ENCODE measurements at regions not wholly inside any gene's neighbourhood (a gene's known extent, or its start where the extent isn't known, plus 50 kb on each side); places are given as distances from the start of the nearest gene placed in this dataset.

DNA sequence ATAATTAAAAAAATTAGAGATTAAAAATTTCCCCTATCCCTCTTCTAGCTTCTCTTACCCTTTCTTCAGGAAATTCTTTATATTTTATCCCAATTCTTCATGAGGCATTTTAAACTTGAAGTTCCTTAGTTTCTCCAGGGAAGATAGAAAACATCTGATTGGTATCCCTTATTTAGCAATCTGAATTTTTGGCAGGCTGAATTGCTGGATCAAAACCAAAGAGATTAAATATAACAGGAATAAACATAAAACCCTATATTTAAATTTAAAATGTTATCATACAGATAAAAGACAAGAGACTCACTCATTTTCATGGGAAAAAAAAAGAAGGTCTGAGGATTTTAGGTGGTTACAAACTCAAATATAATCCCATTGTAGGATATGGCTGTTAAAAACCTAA is 204.2 kb downstream of the CHRM3 start:
- no peak overlapping the region for H3K4me3 ChIP-seq (ENCODE audit: low read depth, low read length)
- H3K9me3 ChIP-seq (ENCODE audit: control insufficient read depth, insufficient read depth, low read length) = no peaks in the 10 kb centered on the region
- H3K36me3 ChIP-seq (ENCODE audit: control insufficient read depth, insufficient read depth, low read length) = no peaks in the 10 kb centered on the region
- no peaks in the 10 kb centered on the region for H3K4me1 ChIP-seq (ENCODE audit: control insufficient read depth, insufficient read depth, low read length)
- no peaks in the 10 kb centered on the region for H3K27me3 ChIP-seq (ENCODE audit: control insufficient read depth, insufficient read depth, low read length)
- no peak overlapping the region for H3K9ac ChIP-seq (ENCODE audit: low read depth, low read length)
- no peak overlapping the region for H3K27ac ChIP-seq (ENCODE audit: low read depth, low read length)

DNA sequence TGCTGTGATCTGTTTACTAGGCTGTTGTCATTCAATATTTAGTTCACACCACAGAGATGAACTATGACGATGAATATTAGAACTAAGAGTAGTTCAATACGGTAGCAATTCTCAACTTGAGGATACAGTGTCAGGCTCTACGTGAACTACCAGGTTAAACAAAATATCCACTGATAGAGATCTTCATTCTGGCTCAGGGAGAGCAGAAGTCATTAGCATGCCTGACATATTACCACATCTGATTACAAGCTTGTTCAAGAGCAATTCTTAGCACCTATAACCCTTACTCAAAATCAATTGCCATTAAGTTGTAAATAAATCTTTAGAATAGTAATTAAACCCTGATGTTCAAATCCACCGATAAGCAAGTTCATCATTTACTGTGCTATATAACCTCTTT is 207.2 kb downstream of the CHRM3 start:
- Histone ChIP-seq H3K4me3 (ENCODE audit: low read depth, low read length) (no peak overlapping the region), H3K36me3 (ENCODE audit: control insufficient read depth, insufficient read depth, low read length) (no peaks in the 10 kb centered on the region), H3K27me3 (ENCODE audit: control insufficient read depth, insufficient read depth, low read length) (no peaks in the 10 kb centered on the region), H3K9ac (ENCODE audit: low read depth, low read length) (no peak overlapping the region), H3K27ac (ENCODE audit: low read depth, low read length) (no peak overlapping the region), H3K4me1 (ENCODE audit: control insufficient read depth, insufficient read depth, low read length) (no peaks in the 10 kb centered on the region), H3K9me3 (ENCODE audit: control insufficient read depth, insufficient read depth, low read length) (no peaks in the 10 kb centered on the region)

DNA sequence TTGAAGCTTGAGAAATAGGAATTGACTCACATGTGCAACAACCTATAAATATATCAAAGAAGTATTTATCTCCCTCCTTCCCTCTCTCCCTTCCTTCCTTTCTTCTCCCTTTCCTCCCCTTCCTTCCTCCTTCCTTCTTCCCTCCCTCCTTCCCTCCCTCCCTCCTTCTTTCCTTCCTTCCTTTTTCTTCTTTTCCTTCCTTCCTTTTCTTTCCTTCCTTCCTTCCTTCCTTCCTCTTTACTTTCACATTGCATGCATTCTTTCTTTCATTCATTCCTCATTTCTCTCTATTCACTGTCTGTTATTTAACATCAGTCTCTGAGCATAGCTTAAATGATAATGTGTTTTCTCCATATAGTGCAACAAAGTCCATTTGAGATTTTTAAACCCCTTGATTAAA is 214.2 kb downstream of the CHRM3 start:
- H3K4me3 ChIP-seq (ENCODE audit: low read depth, low read length) = no peak overlapping the region

DNA sequence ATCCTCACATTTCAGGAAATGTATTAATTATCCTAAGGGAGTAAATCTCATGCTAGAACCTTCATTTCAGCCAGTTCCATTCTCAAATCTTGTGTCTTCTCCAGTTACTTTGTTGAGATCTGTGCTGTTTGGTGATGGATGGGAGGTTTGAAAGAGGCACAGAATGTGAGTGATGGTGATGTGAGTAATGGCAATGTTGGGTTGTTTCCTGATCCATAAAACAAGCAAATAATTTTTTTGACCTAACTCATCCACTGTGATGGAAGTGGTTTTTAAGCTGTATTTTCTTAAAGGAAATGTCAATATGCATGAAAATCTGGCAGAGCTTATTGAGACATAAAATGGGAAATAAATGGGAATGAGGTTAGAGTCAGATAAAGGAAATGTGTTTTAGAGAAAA is 214.7 kb downstream of the CHRM3 start:
- Histone ChIP-seq H3K4me3 (ENCODE audit: low read depth, low read length) (no peak overlapping the region), H3K36me3 (ENCODE audit: control insufficient read depth, insufficient read depth, low read length) (no peaks in the 10 kb centered on the region), H3K9me3 (ENCODE audit: control insufficient read depth, insufficient read depth, low read length) (no peaks in the 10 kb centered on the region), H3K27me3 (ENCODE audit: control insufficient read depth, insufficient read depth, low read length) (no peaks in the 10 kb centered on the region), H3K9ac (ENCODE audit: low read depth, low read length) (no peak overlapping the region), H3K4me1 (ENCODE audit: control insufficient read depth, insufficient read depth, low read length) (no peaks in the 10 kb centered on the region), H3K27ac (ENCODE audit: low read depth, low read length) (no peak overlapping the region)

More for the DNA sequence above, 214.2 kb downstream of the CHRM3 start:
- Histone ChIP-seq H3K27ac (ENCODE audit: low read depth, low read length) (no peak overlapping the region), H3K9me3 (ENCODE audit: control insufficient read depth, insufficient read depth, low read length) (no peaks in the 10 kb centered on the region), H3K4me1 (ENCODE audit: control insufficient read depth, insufficient read depth, low read length) (no peaks in the 10 kb centered on the region), H3K27me3 (ENCODE audit: control insufficient read depth, insufficient read depth, low read length) (no peaks in the 10 kb centered on the region), H3K36me3 (ENCODE audit: control insufficient read depth, insufficient read depth, low read length) (no peaks in the 10 kb centered on the region), H3K9ac (ENCODE audit: low read depth, low read length) (no peak overlapping the region)

DNA sequence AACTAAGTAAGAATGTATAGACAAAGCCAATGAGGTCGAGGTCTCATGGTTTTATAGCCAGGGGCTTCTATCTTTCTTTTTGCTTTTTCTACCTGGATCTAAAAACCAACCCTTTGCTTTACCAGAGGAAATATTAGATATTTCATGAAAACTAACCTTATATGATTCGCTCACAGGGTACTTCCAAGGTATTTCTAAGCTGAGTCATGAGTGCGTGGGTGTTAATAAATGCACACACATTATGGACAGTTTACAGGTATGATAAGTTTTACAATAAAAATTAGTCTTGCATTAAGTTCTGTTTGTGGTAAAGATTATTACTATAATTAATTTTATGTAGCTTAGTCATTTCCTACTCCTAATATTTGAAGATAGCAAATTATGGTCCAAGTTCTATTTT is 217.2 kb downstream of the CHRM3 start:
- Histone ChIP-seq H3K9ac (ENCODE audit: low read depth, low read length) (no peak overlapping the region), H3K9me3 (ENCODE audit: control insufficient read depth, insufficient read depth, low read length) (no peaks in the 10 kb centered on the region), H3K27me3 (ENCODE audit: control insufficient read depth, insufficient read depth, low read length) (no peaks in the 10 kb centered on the region), H3K4me1 (ENCODE audit: control insufficient read depth, insufficient read depth, low read length) (peaks cover 18% of the 10 kb centered on the region; the same call in 1 of the 2 replicates), H3K36me3 (ENCODE audit: control insufficient read depth, insufficient read depth, low read length) (no peaks in the 10 kb centered on the region), H3K27ac (ENCODE audit: low read depth, low read length) (no peak overlapping the region), H3K4me3 (ENCODE audit: low read depth, low read length) (no peak overlapping the region)

DNA sequence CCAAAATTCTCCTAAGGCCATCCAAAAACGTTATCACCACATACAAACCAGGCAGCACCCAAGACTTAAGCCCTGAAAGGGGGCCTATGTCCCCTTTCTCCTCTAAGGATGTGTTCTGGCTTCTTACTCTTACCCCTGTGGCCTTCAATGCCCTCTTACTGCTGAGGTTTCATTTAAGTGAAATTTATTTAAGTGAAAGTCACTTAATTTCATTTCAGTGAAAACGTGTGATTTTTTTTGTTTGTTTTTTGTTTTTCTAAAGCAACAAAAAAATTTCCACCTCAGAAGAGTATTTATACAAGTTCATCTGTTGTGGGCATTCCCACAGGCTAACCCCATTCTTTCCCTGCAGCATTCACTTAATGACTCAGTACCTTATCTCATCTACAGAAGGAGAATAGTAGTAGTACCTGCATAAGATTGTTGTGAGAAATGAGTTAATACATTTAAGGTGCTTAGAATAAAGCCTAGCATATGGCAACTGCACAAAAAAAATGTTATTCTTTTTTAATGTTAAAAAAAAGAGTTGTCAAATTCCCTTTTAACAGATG is 220.6 kb downstream of the CHRM3 start:
- Histone ChIP-seq H3K27ac (ENCODE audit: low read depth, low read length) (no peak overlapping the region), H3K36me3 (ENCODE audit: control insufficient read depth, insufficient read depth, low read length) (no peaks in the 10 kb centered on the region), H3K4me3 (ENCODE audit: low read depth, low read length) (no peak overlapping the region), H3K9ac (ENCODE audit: low read depth, low read length) (no peak overlapping the region), H3K4me1 (ENCODE audit: control insufficient read depth, insufficient read depth, low read length) (peaks cover 20% of the 10 kb centered on the region; the same call in 1 of the 2 replicates), H3K9me3 (ENCODE audit: control insufficient read depth, insufficient read depth, low read length) (no peaks in the 10 kb centered on the region), H3K27me3 (ENCODE audit: control insufficient read depth, insufficient read depth, low read length) (no peaks in the 10 kb centered on the region)

DNA sequence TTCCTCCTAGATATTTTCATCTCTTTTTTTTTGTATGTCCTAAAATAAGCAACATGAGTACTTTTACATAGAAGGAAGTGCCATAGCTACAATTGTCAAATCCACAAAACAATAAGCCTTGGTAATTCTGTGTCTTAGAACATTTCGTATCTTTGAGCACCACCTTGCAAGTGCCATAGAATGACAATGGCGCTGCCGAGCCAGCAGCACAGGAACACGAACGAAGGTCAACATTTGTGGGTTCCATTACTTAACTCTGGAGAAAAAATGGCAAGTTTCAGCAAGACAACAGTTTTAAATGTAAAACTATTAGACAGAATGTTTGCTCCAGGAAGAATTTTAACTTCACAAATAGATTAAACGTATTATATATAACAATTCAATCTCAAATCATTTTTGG is 222.1 kb downstream of the CHRM3 start:
- Histone ChIP-seq H3K9me3 (ENCODE audit: control insufficient read depth, insufficient read depth, low read length) (no peaks in the 10 kb centered on the region), H3K4me1 (ENCODE audit: control insufficient read depth, insufficient read depth, low read length) (peaks cover 20% of the 10 kb centered on the region; the same call in 1 of the 2 replicates), H3K36me3 (ENCODE audit: control insufficient read depth, insufficient read depth, low read length) (no peaks in the 10 kb centered on the region), H3K4me3 (ENCODE audit: low read depth, low read length) (no peak overlapping the region), H3K27ac (ENCODE audit: low read depth, low read length) (no peak overlapping the region), H3K27me3 (ENCODE audit: control insufficient read depth, insufficient read depth, low read length) (no peaks in the 10 kb centered on the region), H3K9ac (ENCODE audit: low read depth, low read length) (no peak overlapping the region)

DNA sequence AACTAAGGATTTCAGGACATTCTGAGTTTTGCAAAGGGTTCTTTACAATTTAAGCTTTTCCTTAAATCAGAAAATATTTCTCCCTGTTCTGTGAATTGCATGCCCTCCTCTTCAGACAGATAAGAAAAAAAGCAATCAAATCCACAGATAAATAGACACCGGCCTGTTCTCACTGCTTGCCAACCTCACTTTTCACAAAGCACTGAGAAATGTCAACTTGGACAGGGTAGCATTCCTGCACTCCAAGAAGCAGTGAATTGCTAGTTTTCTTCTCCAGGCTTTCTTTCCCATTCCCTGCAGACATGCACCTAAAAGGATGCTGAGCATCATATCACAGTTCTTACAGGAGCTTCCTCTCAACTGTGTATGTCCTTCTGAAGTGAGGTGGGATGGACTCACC is 226.0 kb downstream of the CHRM3 start:
- no peak overlapping the region for H3K27ac ChIP-seq (ENCODE audit: low read depth, low read length)
- peaks cover 14% of the 10 kb centered on the region; the same call in 1 of the 2 replicates for H3K4me1 ChIP-seq (ENCODE audit: control insufficient read depth, insufficient read depth, low read length)
- H3K27me3 ChIP-seq (ENCODE audit: control insufficient read depth, insufficient read depth, low read length) = no peaks in the 10 kb centered on the region
- no peak overlapping the region for H3K9ac ChIP-seq (ENCODE audit: low read depth, low read length)
- no peak overlapping the region for H3K4me3 ChIP-seq (ENCODE audit: low read depth, low read length)
- no peaks in the 10 kb centered on the region for H3K36me3 ChIP-seq (ENCODE audit: control insufficient read depth, insufficient read depth, low read length)
- H3K9me3 ChIP-seq (ENCODE audit: control insufficient read depth, insufficient read depth, low read length) = no peaks in the 10 kb centered on the region

DNA sequence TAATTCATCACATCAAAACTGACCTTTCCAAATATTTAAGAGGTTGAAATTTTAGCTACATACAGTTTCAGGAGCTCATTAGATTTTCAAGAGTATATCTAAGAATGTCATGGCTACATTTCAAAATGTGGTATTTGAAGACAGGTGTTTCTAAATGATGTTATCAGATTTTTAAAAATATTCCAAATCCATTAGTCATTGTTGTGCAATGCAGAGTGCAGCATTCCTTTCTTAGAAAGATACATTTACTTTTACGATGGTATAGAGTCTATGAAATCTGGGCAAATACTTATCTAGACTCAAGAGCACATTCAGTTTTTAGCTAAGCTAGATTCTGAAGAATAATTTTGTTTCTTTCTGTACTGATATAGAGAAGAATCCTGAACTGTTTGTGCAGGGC is 230.3 kb downstream of the CHRM3 start:
- Histone ChIP-seq H3K4me3 (ENCODE audit: low read depth, low read length) (no peak overlapping the region), H3K9ac (ENCODE audit: low read depth, low read length) (no peak overlapping the region), H3K4me1 (ENCODE audit: control insufficient read depth, insufficient read depth, low read length) (no peaks in the 10 kb centered on the region), H3K27me3 (ENCODE audit: control insufficient read depth, insufficient read depth, low read length) (no peaks in the 10 kb centered on the region), H3K36me3 (ENCODE audit: control insufficient read depth, insufficient read depth, low read length) (no peaks in the 10 kb centered on the region), H3K9me3 (ENCODE audit: control insufficient read depth, insufficient read depth, low read length) (no peaks in the 10 kb centered on the region), H3K27ac (ENCODE audit: low read depth, low read length) (no peak overlapping the region)

DNA sequence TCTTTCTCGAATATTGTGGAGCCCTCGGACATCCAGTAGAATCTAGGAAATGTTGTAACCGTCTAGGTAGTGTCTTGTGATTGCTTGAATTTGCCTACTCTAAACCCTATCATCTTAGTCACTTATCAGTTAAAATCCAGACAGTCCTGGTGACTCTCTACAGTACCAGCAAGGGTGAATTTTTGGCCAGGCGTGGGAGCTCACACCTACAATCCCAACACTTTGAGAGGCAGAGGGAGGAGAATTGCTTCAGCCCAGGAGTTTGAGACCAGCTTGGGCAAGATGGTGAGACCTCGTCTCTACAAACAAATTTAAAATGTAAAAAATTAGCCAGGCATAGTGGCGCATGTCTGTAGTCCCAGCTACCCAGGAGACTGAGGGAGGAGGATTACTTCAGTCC is 230.9 kb downstream of the CHRM3 start:
- Histone ChIP-seq H3K9ac (ENCODE audit: low read depth, low read length) (no peak overlapping the region), H3K4me1 (ENCODE audit: control insufficient read depth, insufficient read depth, low read length) (no peaks in the 10 kb centered on the region), H3K27ac (ENCODE audit: low read depth, low read length) (no peak overlapping the region), H3K27me3 (ENCODE audit: control insufficient read depth, insufficient read depth, low read length) (no peaks in the 10 kb centered on the region), H3K9me3 (ENCODE audit: control insufficient read depth, insufficient read depth, low read length) (no peaks in the 10 kb centered on the region), H3K4me3 (ENCODE audit: low read depth, low read length) (no peak overlapping the region), H3K36me3 (ENCODE audit: control insufficient read depth, insufficient read depth, low read length) (no peaks in the 10 kb centered on the region)

DNA sequence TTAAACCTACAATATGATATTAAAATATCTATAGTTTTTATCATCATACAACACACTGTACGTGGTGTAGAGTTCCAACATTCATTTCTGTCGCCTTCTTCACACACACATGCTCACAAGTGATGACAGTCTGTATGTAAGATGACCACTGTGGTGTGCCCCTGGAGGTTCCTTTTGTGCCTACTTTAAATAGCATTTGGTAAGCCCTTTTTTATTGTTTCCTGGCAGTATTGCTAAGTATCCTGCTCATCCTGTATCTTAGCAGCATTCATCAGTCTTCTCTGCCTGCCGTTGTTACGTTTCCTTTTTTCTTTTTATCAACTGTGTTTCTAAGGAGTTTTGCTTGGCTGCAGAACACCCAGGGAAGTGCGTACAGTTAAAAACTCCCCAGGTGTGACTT is 231.4 kb downstream of the CHRM3 start:
- no peak overlapping the region for H3K9ac ChIP-seq (ENCODE audit: low read depth, low read length)
- no peaks in the 10 kb centered on the region for H3K9me3 ChIP-seq (ENCODE audit: control insufficient read depth, insufficient read depth, low read length)
- no peaks in the 10 kb centered on the region for H3K4me1 ChIP-seq (ENCODE audit: control insufficient read depth, insufficient read depth, low read length)
- H3K27me3 ChIP-seq (ENCODE audit: control insufficient read depth, insufficient read depth, low read length) = no peaks in the 10 kb centered on the region
- H3K27ac ChIP-seq (ENCODE audit: low read depth, low read length) = no peak overlapping the region
- H3K36me3 ChIP-seq (ENCODE audit: control insufficient read depth, insufficient read depth, low read length) = no peaks in the 10 kb centered on the region
- no peak overlapping the region for H3K4me3 ChIP-seq (ENCODE audit: low read depth, low read length)

DNA sequence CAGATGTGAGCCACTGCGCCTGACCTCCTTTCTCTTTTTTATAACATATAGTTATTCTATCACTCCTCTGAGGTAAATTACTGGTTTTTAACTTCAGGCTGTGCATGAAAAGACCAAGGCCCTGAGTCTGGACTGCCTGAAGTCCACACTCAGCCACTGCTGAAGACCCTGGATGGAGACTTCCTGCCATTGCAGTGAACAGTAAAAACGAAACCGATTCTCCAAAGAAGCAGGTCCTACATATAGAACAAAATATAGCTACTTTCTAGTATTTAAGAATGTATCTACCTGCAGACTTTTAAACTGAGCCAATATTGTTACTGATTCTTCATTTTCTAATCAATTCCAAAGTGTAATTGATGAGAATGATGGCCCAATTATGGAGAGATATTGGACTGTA is 232.8 kb downstream of the CHRM3 start:
- Histone ChIP-seq H3K4me1 (ENCODE audit: control insufficient read depth, insufficient read depth, low read length) (no peaks in the 10 kb centered on the region), H3K4me3 (ENCODE audit: low read depth, low read length) (no peak overlapping the region), H3K9ac (ENCODE audit: low read depth, low read length) (no peak overlapping the region), H3K27ac (ENCODE audit: low read depth, low read length) (no peak overlapping the region), H3K9me3 (ENCODE audit: control insufficient read depth, insufficient read depth, low read length) (no peaks in the 10 kb centered on the region), H3K27me3 (ENCODE audit: control insufficient read depth, insufficient read depth, low read length) (no peaks in the 10 kb centered on the region), H3K36me3 (ENCODE audit: control insufficient read depth, insufficient read depth, low read length) (no peaks in the 10 kb centered on the region)

Measured in HUES48 (cell line).